Esophagus muscularis mucosa (tissue), 4 donors: ENCODE measurements at regions not wholly inside any gene's neighbourhood (a gene's known extent, or its start where the extent isn't known, plus 50 kb on each side); places are given as distances from the start of the nearest gene placed in this dataset.

Experiments used
- EP300 ChIP-seq: sonication (generic); formaldehyde crosslinking; IDR thresholded peaks from one replicate; pipeline ENCODE4 v1.6.1; 2017; ENCODE audit warnings: antibody characterized with exemption
- POLR2A ChIP-seq: fragments of 450-650 bp; IDR thresholded peaks from one replicate; pipeline ENCODE4 v1.6.1; 2017; ENCODE audit warnings: antibody characterized with exemption, moderate library complexity, mild to moderate bottlenecking, low read depth
- POLR2AphosphoS5 ChIP-seq, 2 donors: sonication (generic); formaldehyde crosslinking; IDR thresholded peaks; one replicate each; pipeline ENCODE4 v1.6.1; 2017; ENCODE audit warnings: antibody characterized with exemption in 2 of 2
- TF ChIP-seq, protein P1 (sequence below), 3 experiments: fragments of 200-600 bp in 2 of 3; fragments of 450-650 bp in 1 of 3; sonication (generic) in 2 of 3; IDR thresholded peaks; one replicate each; pipeline ENCODE4 v1.5.1; 2017 to 2019; ENCODE audit warnings: antibody characterized with exemption in 3 of 3, mild to moderate bottlenecking in 2 of 3, moderate library complexity in 1 of 3

GRCh38 chr6:78150425-78150824, 497.6 kb downstream of the MEI4 start:
- no peak for TF ChIP-seq POLR2A
- TF ChIP-seq, protein P1, sequence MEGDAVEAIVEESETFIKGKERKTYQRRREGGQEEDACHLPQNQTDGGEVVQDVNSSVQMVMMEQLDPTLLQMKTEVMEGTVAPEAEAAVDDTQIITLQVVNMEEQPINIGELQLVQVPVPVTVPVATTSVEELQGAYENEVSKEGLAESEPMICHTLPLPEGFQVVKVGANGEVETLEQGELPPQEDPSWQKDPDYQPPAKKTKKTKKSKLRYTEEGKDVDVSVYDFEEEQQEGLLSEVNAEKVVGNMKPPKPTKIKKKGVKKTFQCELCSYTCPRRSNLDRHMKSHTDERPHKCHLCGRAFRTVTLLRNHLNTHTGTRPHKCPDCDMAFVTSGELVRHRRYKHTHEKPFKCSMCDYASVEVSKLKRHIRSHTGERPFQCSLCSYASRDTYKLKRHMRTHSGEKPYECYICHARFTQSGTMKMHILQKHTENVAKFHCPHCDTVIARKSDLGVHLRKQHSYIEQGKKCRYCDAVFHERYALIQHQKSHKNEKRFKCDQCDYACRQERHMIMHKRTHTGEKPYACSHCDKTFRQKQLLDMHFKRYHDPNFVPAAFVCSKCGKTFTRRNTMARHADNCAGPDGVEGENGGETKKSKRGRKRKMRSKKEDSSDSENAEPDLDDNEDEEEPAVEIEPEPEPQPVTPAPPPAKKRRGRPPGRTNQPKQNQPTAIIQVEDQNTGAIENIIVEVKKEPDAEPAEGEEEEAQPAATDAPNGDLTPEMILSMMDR (IDR thresholded peaks at IDR 0.05), result no peak
- no peak for TF ChIP-seq EP300
- TF ChIP-seq POLR2AphosphoS5 (IDR thresholded peaks at IDR 0.05), result no peak
